CD4-positive, alpha-beta T cell treated with Interleukin-1 beta for 1 hour (primary cell): ENCODE measurements at regions not wholly inside any gene's neighbourhood (a gene's known extent, or its start where the extent isn't known, plus 50 kb on each side); places are given as distances from the start of the nearest gene placed in this dataset.
"Not testable (repeated sequence)": the region's sequence is repeated elsewhere in the genome, so short reads cannot be mapped to it uniquely, and the experiment has no call there.

Experiments
- DNase-seq, 2 donors: peaks; one replicate each; pipeline ENCODE4 v3.0.0-alpha.2; 2020 to 2022

DNA sequence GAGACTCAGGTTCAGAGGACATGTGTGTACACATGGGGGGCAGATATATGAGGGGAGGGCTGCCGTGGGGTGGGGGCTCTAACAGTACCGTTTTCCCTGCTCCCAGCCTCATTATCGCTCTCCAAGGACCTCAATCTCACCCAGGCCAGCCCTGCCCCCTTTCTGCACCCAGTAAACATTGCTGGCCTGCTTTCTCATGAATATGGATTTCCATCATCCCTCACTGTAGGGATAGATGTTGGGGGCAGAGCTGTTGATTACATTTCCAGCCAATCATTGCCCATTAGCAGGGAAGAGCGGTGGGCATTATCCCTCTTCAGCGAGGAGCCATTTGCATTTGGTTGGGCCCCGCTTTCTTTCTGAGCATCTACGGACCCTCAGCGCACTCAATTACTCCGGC, 273.8 kb downstream of the RPS6KC1 start:
- no peak for DNase-seq

DNA sequence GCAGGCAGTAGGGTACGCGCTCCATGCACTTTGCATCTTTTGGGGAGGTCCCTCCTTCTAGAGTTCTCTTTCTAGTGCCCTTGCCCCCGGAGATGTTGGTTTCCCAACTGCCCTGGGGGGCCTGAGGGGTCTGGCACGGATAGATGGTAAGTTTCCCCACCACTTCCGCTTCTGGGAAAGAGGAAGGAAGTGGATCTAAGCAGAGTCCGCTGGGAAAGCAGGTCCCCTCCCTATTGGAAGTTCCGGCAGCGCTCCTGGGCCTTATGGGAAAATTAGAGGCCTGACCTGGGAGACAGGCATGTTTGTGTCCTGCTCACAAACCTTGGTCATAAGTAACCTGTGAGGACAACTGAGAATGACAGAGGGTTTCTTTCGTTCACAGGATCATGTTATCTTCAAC, 274.4 kb downstream of the RPS6KC1 start:
- no peak for DNase-seq

GRCh38 chr1:213326281-213327016, 275.4 kb downstream of the RPS6KC1 start:
- no peak for DNase-seq

DNA sequence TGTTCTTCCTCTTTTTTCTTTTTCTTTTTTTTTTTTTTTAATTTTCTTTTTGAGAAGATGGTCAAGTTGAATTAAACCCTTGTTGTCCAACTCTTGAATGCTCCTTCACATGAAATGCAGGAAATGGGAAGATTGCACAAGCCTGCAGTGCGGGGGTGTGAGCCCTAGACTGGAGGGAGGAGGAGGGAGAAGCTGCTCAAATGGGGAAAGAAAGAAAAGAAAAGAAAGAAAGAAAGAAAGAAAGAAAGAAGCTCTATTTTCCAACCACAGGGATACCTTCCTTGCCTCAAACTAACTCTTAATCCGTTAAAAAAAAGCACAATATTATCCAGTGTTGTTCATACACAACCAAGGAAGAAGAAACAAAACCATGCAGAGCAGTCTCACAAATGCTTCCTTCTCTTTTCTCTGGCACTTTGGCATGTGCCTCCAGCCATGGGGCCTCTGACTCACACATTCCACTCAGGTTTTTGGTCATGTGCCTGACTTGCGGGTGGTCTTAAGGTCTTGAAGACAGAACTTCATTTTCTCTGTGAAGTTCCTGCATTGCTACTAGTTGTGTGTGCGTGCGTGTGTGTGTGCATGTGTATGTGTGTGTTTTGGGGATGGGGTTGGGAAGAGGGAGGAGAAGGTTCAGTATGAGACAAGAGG, 276.1 kb downstream of the RPS6KC1 start:
- DNase-seq = peak in 1 of 2 donors; percentile 5

GRCh38 chr1:213329406-213330008, 278.5 kb downstream of the RPS6KC1 start:
- no peak for DNase-seq

DNA sequence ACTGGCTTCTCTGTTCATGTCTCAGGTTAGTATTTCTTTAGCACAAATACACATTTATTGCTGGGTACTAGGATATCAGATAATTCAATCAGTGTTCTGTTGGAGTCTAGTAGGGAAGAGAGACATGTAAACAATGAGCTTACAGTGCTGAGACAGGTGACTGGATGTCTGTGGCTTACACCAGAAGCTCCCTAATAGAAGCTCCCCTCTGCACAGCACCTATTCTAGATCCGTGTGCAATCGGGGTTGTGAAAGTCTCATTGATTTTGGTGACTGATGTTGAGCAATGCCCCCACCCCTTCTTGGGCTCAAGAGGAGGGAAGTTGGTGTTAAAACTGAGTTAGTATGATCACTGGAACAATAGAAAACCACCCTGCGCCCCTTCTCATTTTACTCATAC, 279.2 kb downstream of the RPS6KC1 start:
- DNase-seq = no peak

GRCh38 chr1:213331631-213332175, 280.7 kb downstream of the RPS6KC1 start:
- DNase-seq = no peak

GRCh38 chr1:213332491-213332890, 281.4 kb downstream of the RPS6KC1 start:
- no peak for DNase-seq

DNA sequence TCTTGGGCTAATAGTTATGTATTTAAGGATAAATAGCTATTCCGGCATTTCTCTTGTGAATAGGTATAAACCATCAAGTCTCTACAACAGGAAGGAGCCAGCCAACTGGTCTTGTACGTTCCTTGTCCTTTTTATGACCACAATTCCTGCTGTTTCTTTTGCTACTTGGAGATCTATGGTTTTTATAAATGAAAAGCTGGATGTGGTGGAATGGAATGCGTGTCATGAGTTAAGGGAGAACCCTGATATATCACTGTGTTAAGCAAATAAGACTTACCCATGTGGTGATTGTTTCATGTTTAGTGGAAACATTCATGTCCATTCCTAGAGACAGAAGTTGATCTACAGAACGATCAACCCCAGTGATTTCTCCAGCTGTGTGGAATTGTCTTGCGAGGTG, 282.1 kb downstream of the RPS6KC1 start:
- DNase-seq = no peak

- DNase-seq = no peak
These were observed 284.0 kb downstream of the RPS6KC1 start for GRCh38 chr1:213335084-213335483.

DNA sequence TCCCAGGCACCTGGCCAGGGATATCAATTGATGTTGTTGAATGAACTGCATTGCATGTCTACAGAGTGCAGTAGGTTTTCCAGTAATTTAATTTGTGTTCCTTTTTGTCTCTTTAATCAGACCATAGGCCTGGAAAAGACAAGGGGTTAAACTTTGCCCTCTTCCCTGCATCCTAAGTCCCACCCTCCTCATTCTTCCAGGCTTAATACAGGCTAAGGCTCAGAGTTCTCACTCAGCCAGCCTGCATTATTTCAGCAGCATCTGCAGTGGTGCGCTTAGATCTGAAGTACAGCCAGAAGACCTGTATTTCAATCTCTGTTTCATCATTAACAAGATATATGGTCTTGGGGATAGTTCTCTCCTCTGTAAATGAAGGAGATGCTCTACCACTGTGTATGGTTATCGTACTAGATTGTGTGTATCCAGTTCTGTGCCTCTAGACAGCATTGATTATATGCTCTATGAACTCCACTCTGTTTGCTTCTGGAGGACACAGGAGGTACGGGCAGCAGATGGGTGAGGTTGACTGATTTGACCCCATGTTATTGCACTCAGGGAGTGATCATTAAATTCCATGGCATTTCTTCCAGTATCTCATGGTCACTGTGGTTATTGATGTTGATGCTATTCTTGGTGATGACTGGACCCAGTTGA, 286.1 kb downstream of the RPS6KC1 start:
- no peak for DNase-seq

- DNase-seq = no peak
These were observed 289.6 kb downstream of the RPS6KC1 start for GRCh38 chr1:213340593-213340992.

GRCh38 chr1:213345621-213346020, 294.6 kb downstream of the RPS6KC1 start:
- no peak for DNase-seq

GRCh38 chr1:213357403-213357802, 306.4 kb downstream of the RPS6KC1 start:
- no peak for DNase-seq

- not testable (repeated sequence) for DNase-seq
These were observed 307.3 kb downstream of the RPS6KC1 start for GRCh38 chr1:213358368-213358767.

DNA sequence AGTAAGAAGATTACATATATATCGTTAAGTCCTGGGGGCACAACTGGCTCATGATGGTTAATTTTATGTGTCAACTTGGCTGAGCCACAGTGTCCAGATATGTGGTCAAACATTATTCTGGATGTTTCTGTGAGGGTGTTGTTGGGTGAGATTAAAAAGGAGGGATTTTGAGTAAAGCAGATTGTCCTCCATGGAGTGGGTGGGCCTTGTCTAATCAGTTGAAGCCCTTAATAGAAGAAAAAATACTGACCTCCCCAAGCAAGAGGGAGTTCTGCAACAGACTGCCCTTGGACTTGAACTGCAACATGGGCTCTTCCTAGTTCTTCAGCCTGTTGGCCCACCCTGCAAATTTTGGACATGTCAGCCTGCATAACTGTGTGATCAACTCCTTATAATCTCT, 311.6 kb downstream of the RPS6KC1 start:
- DNase-seq = no peak

- DNase-seq = no peak
These were observed 315.2 kb downstream of the RPS6KC1 start for GRCh38 chr1:213366141-213366831.

DNA sequence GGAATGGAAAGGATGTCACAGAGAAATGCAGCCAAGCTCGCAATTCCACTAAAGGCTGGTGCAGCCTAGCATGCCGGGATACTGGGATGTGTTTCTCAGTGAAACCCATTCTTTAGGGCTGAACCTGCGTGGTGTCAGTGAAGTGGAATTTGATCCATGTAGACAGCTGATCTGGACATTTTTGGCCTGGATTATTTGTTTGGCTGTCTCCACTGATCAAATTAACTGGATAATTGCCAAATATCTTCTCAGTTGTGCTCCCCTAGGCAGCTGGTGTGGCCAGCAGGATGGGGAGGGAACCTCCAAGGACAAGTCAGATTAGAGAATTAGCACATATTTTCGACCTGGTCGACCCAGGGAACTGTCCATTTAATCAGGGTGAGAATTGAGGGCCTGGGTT, 318.4 kb downstream of the RPS6KC1 start:
- no peak for DNase-seq

GRCh38 chr1:213370523-213370922, 319.5 kb downstream of the RPS6KC1 start:
- no peak for DNase-seq

- DNase-seq = no peak
These were observed 320.4 kb downstream of the RPS6KC1 start for GRCh38 chr1:213371525-213371846.

DNA sequence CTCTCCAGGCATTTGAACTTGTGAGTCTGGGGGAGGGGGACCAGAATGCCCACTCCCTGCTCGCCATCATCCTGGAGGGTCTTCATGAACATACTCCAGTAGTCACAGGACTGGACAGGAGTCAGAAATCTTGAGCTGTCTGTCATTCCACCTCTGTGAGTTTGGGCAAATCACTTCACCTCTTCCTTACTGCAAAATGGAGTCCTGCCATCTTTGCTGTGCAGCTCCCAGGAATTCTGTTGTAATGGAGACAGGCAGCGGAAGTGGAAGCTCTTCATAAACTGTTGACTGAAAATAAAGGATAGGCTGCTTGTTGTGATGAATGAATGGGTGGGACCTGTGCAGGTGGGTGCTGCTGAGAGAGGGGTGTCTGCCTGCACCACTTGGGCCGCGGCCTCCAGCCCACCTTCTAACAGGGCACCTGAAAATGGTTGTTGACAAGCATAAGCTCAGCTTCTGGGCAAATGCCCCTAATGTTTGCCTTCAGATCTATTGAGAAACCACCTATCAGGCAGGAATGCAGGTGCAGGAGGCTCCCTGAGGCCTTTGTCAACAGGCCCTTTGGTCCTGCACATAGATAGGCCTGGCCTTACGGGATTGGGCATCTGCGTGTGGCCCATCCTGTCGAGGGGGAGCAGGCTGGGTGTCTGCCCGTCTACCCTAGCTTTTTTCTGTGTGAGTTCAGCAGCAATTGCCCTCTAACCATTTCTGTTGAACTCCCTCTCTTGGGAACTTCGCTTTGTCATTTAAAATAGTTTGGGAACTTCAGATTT, 321.0 kb downstream of the RPS6KC1 start:
- DNase-seq = no peak

GRCh38 chr1:213374369-213374768, 323.3 kb downstream of the RPS6KC1 start:
- DNase-seq = peak; percentile 5 to 28
